ENCODE measurements at regions not wholly inside any gene's neighbourhood (a gene's known extent, or its start where the extent isn't known, plus 50 kb on each side); places are given as distances from the start of the nearest gene placed in this dataset.

DNA sequence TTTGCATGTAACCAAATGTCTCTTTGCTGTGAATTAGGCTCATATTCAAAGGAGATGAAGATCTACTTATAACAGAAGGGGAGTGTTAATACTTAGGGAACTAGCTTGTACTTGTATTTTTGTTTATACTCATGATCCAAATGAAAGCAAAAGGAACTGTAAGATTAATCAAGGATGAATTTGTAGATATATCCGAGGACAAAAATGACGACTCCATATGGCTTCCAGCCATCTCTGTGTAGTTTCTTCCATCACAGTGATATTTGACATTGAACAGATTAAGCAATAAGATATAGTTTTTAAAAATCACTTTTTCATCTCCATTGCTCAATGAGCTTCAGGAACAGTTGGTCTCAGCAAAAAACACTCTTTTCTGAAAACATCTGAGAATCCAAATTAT lies 257.4 kb upstream of the CAMK1G start:
- TF ChIP-seq, protein P1, sequence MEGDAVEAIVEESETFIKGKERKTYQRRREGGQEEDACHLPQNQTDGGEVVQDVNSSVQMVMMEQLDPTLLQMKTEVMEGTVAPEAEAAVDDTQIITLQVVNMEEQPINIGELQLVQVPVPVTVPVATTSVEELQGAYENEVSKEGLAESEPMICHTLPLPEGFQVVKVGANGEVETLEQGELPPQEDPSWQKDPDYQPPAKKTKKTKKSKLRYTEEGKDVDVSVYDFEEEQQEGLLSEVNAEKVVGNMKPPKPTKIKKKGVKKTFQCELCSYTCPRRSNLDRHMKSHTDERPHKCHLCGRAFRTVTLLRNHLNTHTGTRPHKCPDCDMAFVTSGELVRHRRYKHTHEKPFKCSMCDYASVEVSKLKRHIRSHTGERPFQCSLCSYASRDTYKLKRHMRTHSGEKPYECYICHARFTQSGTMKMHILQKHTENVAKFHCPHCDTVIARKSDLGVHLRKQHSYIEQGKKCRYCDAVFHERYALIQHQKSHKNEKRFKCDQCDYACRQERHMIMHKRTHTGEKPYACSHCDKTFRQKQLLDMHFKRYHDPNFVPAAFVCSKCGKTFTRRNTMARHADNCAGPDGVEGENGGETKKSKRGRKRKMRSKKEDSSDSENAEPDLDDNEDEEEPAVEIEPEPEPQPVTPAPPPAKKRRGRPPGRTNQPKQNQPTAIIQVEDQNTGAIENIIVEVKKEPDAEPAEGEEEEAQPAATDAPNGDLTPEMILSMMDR (IDR thresholded peaks at IDR 0.05) = no peak
- no peak for TF ChIP-seq ZFX (IDR thresholded peaks at IDR 0.05; ENCODE audit: borderline replicate concordance)
